ENCODE measurements at regions not wholly inside any gene's neighbourhood (a gene's known extent, or its start where the extent isn't known, plus 50 kb on each side); places are given as distances from the start of the nearest gene placed in this dataset.

DNA sequence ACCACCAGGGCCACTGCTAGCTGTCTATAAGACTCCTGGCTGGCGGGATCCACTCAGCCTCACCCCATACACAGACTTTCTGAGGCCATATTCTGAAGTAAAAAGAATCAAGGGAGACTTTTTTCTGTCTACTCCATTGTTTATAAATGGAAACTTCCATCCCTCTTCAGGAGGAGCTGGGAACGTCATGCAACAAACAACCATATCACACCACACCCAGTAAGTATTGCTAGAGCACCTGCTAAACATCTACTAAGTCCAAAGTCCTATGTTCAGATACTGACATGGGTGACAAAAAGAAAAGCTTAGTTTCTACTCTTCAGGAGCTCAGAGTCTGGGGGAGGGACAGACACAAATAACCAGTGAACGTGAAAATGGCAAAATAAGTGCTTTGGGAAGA lies 324.8 kb upstream of the ONECUT1 start:
- TF ChIP-seq, protein P1, sequence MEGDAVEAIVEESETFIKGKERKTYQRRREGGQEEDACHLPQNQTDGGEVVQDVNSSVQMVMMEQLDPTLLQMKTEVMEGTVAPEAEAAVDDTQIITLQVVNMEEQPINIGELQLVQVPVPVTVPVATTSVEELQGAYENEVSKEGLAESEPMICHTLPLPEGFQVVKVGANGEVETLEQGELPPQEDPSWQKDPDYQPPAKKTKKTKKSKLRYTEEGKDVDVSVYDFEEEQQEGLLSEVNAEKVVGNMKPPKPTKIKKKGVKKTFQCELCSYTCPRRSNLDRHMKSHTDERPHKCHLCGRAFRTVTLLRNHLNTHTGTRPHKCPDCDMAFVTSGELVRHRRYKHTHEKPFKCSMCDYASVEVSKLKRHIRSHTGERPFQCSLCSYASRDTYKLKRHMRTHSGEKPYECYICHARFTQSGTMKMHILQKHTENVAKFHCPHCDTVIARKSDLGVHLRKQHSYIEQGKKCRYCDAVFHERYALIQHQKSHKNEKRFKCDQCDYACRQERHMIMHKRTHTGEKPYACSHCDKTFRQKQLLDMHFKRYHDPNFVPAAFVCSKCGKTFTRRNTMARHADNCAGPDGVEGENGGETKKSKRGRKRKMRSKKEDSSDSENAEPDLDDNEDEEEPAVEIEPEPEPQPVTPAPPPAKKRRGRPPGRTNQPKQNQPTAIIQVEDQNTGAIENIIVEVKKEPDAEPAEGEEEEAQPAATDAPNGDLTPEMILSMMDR (IDR thresholded peaks at IDR 0.05; ENCODE audit: control insufficient read depth, insufficient read depth, low read depth, low read length, missing control alignments): no peak
- H3K4me3 ChIP-seq (ENCODE audit: control insufficient read depth, low read depth, low read length): no peak overlapping the region
- no peak for DNase-seq (ENCODE audit: low read depth)

DNA sequence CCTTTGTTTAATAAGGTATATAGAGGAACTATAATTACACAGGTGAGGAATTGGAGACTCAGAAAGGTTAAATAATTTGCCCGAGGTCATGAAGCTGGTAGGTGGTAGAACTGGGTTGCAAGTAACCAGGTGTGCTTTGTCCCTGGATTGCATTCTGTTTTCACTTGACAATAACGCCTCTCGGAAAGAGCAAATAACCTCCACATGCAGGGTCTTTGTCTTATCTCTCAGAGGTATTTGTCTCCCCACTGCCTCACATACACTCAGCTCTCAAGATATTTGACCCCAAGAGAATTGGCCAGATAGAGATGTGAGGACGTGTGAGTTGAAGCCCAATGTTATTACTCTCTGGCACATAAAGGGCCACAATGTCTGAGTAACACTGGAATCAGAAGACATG lies 320.9 kb upstream of the ONECUT1 start:
- H3K4me3 ChIP-seq (ENCODE audit: control insufficient read depth, low read depth, low read length): no peak overlapping the region
- TF ChIP-seq, protein P1 (IDR thresholded peaks at IDR 0.05; ENCODE audit: control insufficient read depth, insufficient read depth, low read depth, low read length, missing control alignments): no peak
- no peak for DNase-seq (ENCODE audit: low read depth)

DNA sequence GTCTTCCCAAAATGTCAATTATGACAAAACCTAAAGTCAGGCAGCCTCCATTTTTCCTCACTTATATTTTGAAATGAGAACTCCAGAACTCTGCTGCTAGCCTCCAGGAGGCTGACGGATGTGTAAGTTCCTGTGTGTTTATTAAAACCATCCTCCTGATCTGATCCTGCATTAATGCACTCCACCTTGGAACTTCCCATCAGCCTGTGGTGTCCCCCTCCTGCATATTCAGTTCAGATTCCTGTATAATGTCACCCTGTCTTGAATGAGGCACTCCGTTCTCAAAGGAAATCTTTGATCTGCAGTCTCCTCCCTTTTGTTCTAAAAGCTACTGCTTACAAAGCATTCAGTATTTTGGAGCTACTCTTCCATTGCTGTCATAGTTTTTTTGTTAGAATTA lies 318.2 kb upstream of the ONECUT1 start:
- DNase-seq (ENCODE audit: low read depth): no peak
- H3K4me3 ChIP-seq (ENCODE audit: control insufficient read depth, low read depth, low read length): no peak overlapping the region
- TF ChIP-seq, protein P1 (IDR thresholded peaks at IDR 0.05; ENCODE audit: control insufficient read depth, insufficient read depth, low read depth, low read length, missing control alignments): no peak

DNA sequence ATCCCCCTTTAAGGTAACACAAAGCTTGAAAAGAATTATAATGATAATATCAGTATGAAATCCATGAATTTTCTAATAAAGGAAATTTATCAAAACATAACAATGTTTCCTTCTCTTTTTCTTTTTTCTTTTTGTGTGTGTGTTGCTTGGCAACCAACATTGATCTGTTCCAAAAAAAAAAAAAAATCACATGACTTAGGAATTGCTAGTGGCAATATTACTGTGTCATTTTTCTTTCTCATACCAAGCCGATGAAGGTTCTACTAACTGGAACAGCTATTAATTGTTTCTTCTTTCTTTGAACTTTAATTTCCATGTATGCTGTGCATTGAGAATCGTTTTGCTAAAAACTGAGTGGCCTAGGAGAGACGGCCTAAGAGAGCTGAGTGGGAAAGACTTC lies 317.7 kb upstream of the ONECUT1 start:
- no peak for DNase-seq (ENCODE audit: low read depth)
- TF ChIP-seq, protein P1 (IDR thresholded peaks at IDR 0.05; ENCODE audit: control insufficient read depth, insufficient read depth, low read depth, low read length, missing control alignments): no peak
- H3K4me3 ChIP-seq (ENCODE audit: control insufficient read depth, low read depth, low read length): no peak overlapping the region

DNA sequence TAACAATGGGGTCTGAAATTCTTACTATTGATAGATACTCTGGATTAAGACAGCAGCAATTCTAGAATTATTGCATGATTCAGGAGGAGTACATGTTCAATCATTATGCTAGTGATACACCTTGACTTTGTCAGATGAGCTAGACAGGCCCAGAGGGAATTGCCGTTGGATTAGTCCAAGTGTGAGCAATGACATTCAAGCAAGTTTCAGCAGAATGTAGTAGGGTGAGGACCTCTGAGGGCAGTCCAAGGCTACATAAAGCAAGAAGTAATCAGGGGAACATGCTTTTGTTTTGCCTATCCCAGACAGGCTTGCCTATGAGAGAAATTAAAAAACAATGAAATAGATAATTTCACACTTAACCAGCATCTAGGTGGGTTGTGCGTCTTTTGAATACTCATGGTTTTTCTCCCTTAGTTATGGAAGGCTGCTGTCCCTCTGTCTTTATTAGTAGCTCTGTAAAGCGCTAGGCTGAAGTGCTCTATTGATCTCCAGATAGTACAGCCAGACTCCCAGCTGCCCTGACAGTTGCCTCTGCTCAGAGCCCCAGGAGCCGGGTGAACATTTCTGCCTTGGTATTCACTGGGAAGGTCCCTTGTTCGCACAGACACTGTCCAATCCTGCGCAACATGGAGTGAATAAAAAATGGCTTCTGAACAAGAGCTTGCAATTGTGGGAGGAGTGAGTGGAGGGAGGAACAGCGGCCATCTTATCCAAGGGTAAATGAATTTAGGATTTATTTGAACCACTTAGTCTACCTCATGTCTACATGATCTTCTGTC lies 316.6 kb upstream of the ONECUT1 start:
- TF ChIP-seq, protein P1 (IDR thresholded peaks at IDR 0.05; ENCODE audit: control insufficient read depth, insufficient read depth, low read depth, low read length, missing control alignments): no peak
- H3K4me3 ChIP-seq (ENCODE audit: control insufficient read depth, low read depth, low read length): no peak overlapping the region
- DNase-seq (ENCODE audit: low read depth): no peak

DNA sequence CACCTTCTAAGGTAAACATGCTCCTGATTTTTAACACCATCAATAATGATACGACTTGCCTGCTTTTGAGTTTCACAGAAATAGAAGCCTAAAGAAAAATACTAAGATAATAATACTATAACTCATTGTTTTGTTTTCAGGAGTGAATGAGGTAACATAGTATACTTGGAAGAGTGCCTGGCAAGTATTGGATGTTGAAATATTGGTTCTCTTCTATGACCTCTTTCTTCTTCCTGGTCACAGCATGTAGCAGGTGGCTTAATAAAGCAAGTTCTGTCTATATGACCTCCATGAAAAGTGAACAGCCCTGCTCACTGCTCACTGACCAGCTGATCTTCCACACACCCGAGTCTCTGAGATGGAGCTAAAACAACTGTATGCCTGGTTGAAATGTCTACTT lies 312.3 kb upstream of the ONECUT1 start:
- no peak for DNase-seq (ENCODE audit: low read depth)
- H3K4me3 ChIP-seq (ENCODE audit: control insufficient read depth, low read depth, low read length): no peak overlapping the region
- TF ChIP-seq, protein P1 (IDR thresholded peaks at IDR 0.05; ENCODE audit: control insufficient read depth, insufficient read depth, low read depth, low read length, missing control alignments): no peak
